Fibroblast of gingiva (primary cell): ENCODE measurements at regions not wholly inside any gene's neighbourhood (a gene's known extent, or its start where the extent isn't known, plus 50 kb on each side); places are given as distances from the start of the nearest gene placed in this dataset.
"Not testable (repeated sequence)": the region's sequence is repeated elsewhere in the genome, so short reads cannot be mapped to it uniquely, and the experiment has no call there.

Experiments used
- DNase-seq: peaks from one replicate; pipeline ENCODE4 v3.0.0-alpha.2; 2011; ENCODE audit warnings: low read depth

- not testable (repeated sequence) for DNase-seq
Measured at GRCh38 chr2:194771394-194771793, 885.6 kb upstream of the SLC39A10 start.

GRCh38 chr2:194769030-194769429, 888.0 kb upstream of the SLC39A10 start:
- no peak for DNase-seq

- no peak for DNase-seq
Measured at GRCh38 chr2:194765723-194766122, 891.3 kb upstream of the SLC39A10 start.

- DNase-seq, result no peak
Measured at GRCh38 chr2:194750926-194751325, 906.1 kb upstream of the SLC39A10 start.

- no peak for DNase-seq
Measured at GRCh38 chr2:194745557-194746146, 911.4 kb upstream of the SLC39A10 start.

GRCh38 chr2:194742706-194743105, 914.3 kb upstream of the SLC39A10 start:
- no peak for DNase-seq

- DNase-seq, result no peak
Measured at GRCh38 chr2:194739217-194739616, 917.8 kb upstream of the SLC39A10 start.

GRCh38 chr2:194735837-194736542, 921.0 kb upstream of the SLC39A10 start:
- DNase-seq, result no peak

- DNase-seq, result no peak
Measured at GRCh38 chr2:194730266-194730665, 926.8 kb upstream of the SLC39A10 start.

GRCh38 chr2:194725169-194725568, 931.9 kb upstream of the SLC39A10 start:
- DNase-seq, result no peak

- DNase-seq, result no peak
Measured at GRCh38 chr2:194723446-194723845, 933.6 kb upstream of the SLC39A10 start.

- no peak for DNase-seq
Measured at GRCh38 chr2:194721227-194721626, 935.8 kb upstream of the SLC39A10 start.

- DNase-seq, result no peak
Measured at GRCh38 chr2:194720462-194720861, 936.6 kb upstream of the SLC39A10 start.

- DNase-seq, result no peak
Measured at GRCh38 chr2:194718881-194719280, 938.1 kb upstream of the SLC39A10 start.

GRCh38 chr2:194714541-194714940, 942.5 kb upstream of the SLC39A10 start:
- no peak for DNase-seq

GRCh38 chr2:194709840-194710239, 947.2 kb upstream of the SLC39A10 start:
- no peak for DNase-seq

GRCh38 chr2:194706179-194706578, 950.8 kb upstream of the SLC39A10 start:
- no peak for DNase-seq

GRCh38 chr2:194705398-194705797, 951.6 kb upstream of the SLC39A10 start:
- DNase-seq, result no peak

GRCh38 chr2:194700726-194701125, 956.3 kb upstream of the SLC39A10 start:
- DNase-seq, result no peak

- DNase-seq, result no peak
Measured at GRCh38 chr2:194700116-194700515, 956.9 kb upstream of the SLC39A10 start.

GRCh38 chr2:194698012-194698411, 959.0 kb upstream of the SLC39A10 start:
- DNase-seq, result no peak

- DNase-seq, result no peak
Measured at GRCh38 chr2:194697439-194697838, 959.6 kb upstream of the SLC39A10 start.

GRCh38 chr2:194696690-194697089, 960.3 kb upstream of the SLC39A10 start:
- DNase-seq, result no peak

GRCh38 chr2:194686569-194686968, 970.5 kb upstream of the SLC39A10 start:
- no peak for DNase-seq
